ENCODE measurements at regions not wholly inside any gene's neighbourhood (a gene's known extent, or its start where the extent isn't known, plus 50 kb on each side); places are given as distances from the start of the nearest gene placed in this dataset.
A peak's percentile ranks its signal among the peaks of the same experiment; 100 is the strongest.

GRCh38 chr4:115723621-115724020 is 610.2 kb upstream of the NDST4 start:
- no peak overlapping the region for H3K4me3 ChIP-seq (ENCODE audit: low read depth, low read length)
- no peak for DNase-seq (ENCODE audit: low read depth in 4 of 6, low spot score in 6 of 6)
- no peaks in the 10 kb centered on the region for H3K27me3 ChIP-seq (ENCODE audit: control insufficient read depth, insufficient read depth, low read length)
- H3K27ac ChIP-seq (ENCODE audit: low read depth, low read length): no peak overlapping the region
- H3K9me3 ChIP-seq (ENCODE audit: control insufficient read depth, insufficient read depth, low read length): no peaks in the 10 kb centered on the region
- no peaks in the 10 kb centered on the region for H3K4me1 ChIP-seq (ENCODE audit: control insufficient read depth, insufficient read depth, low read length)
- no peaks in the 10 kb centered on the region for H3K36me3 ChIP-seq (ENCODE audit: control insufficient read depth, insufficient read depth, low read length)
- WGBS (ENCODE audit: insufficient coverage): no CpG with 5 or more reads among the region's 3 CpGs

DNA sequence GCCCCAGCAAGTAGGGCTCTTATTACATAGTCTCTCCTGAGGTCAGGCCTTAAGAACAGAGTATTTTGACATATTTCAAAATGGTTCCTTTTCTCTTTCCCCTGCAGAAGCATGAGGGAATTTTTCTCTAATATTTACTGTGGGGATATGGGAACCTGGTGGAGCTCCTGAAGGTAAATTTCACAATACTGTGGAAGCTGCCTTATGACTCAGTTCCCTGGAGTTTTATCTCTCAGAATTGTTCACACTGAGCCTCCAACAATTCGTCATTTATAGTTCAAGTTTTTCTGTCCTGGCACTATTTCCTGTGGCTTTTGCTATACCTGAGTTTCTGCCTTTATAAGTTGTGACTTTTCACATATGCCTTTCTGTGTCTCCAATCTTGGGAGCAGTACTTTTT is 607.2 kb upstream of the NDST4 start:
- no peaks in the 10 kb centered on the region for H3K27me3 ChIP-seq (ENCODE audit: control insufficient read depth, insufficient read depth, low read length)

GRCh38 chr4:115711575-115711974 is 598.2 kb upstream of the NDST4 start:
- DNase-seq (ENCODE audit: low read depth in 4 of 6, low spot score in 6 of 6): no peak
- Histone ChIP-seq H3K27me3 (ENCODE audit: control insufficient read depth, insufficient read depth, low read length) (no peaks in the 10 kb centered on the region), H3K4me1 (ENCODE audit: control insufficient read depth, insufficient read depth, low read length) (no peaks in the 10 kb centered on the region), H3K9me3 (ENCODE audit: control insufficient read depth, insufficient read depth, low read length) (no peaks in the 10 kb centered on the region), H3K27ac (ENCODE audit: low read depth, low read length) (no peak overlapping the region), H3K4me3 (ENCODE audit: low read depth, low read length) (no peak overlapping the region), H3K36me3 (ENCODE audit: control insufficient read depth, insufficient read depth, low read length) (no peaks in the 10 kb centered on the region)
- 88% methylated on average over 1 of the region's 2 CpGs for WGBS (ENCODE audit: insufficient coverage)

More for the DNA sequence above, 607.2 kb upstream of the NDST4 start:
- Histone ChIP-seq H3K4me1 (ENCODE audit: control insufficient read depth, insufficient read depth, low read length) (no peaks in the 10 kb centered on the region), H3K36me3 (ENCODE audit: control insufficient read depth, insufficient read depth, low read length) (no peaks in the 10 kb centered on the region), H3K4me3 (ENCODE audit: low read depth, low read length) (no peak overlapping the region), H3K9me3 (ENCODE audit: control insufficient read depth, insufficient read depth, low read length) (no peaks in the 10 kb centered on the region), H3K27ac (ENCODE audit: low read depth, low read length) (no peak overlapping the region)
- no CpG with 5 or more reads among the region's 1 CpG for WGBS (ENCODE audit: insufficient coverage)
- no peak for DNase-seq (ENCODE audit: low read depth in 4 of 6, low spot score in 6 of 6)

- Histone ChIP-seq H3K4me3 (ENCODE audit: low read depth, low read length) (no peak overlapping the region), H3K27me3 (ENCODE audit: control insufficient read depth, insufficient read depth, low read length) (no peaks in the 10 kb centered on the region), H3K4me1 (ENCODE audit: control insufficient read depth, insufficient read depth, low read length) (no peaks in the 10 kb centered on the region), H3K27ac (ENCODE audit: low read depth, low read length) (no peak overlapping the region), H3K9me3 (ENCODE audit: control insufficient read depth, insufficient read depth, low read length) (no peaks in the 10 kb centered on the region), H3K36me3 (ENCODE audit: control insufficient read depth, insufficient read depth, low read length) (no peaks in the 10 kb centered on the region)
- no peak for DNase-seq (ENCODE audit: low read depth in 4 of 6, low spot score in 6 of 6)
Measured at GRCh38 chr4:115688961-115689360, 575.5 kb upstream of the NDST4 start.

GRCh38 chr4:115687052-115687755 is 573.8 kb upstream of the NDST4 start:
- no peak overlapping the region for H3K27ac ChIP-seq (ENCODE audit: low read depth, low read length)
- no peaks in the 10 kb centered on the region for H3K27me3 ChIP-seq (ENCODE audit: control insufficient read depth, insufficient read depth, low read length)
- DNase-seq (ENCODE audit: low read depth in 4 of 6, low spot score in 6 of 6): no peak
- H3K4me3 ChIP-seq (ENCODE audit: low read depth, low read length): no peak overlapping the region
- no peaks in the 10 kb centered on the region for H3K9me3 ChIP-seq (ENCODE audit: control insufficient read depth, insufficient read depth, low read length)
- WGBS (ENCODE audit: insufficient coverage): no CpG with 5 or more reads among the region's 1 CpG
- no peaks in the 10 kb centered on the region for H3K36me3 ChIP-seq (ENCODE audit: control insufficient read depth, insufficient read depth, low read length)
- H3K4me1 ChIP-seq (ENCODE audit: control insufficient read depth, insufficient read depth, low read length): no peaks in the 10 kb centered on the region

DNA sequence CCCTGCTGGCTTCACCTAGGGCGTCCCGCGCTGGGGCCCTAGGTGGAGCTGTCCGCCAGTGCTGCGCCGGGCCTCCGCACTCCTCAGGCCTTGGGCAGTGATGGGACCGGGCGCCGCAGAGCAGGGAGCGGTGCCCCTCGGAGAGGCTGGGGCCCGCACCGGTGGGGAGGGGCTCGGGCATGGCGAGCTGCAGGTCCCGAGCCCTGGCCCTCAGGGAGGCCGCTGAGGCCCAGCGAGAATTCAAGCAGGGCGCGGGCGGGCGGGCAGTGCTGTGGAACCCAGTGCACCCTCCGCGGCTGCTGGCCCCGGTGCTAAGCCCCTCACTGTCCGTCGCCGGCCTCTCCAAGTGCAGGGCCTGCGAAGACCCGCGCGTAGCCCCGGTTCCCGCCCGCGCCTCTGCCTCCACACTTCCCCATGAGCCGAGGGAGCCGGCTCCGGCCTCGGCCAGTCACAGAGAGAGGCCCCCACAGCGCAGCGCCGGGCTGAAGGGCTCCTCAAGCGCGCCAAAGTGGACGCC is 565.1 kb upstream of the NDST4 start:
- no peak overlapping the region for H3K27ac ChIP-seq (ENCODE audit: low read depth, low read length)
- DNase-seq (ENCODE audit: low read depth in 4 of 6, low spot score in 6 of 6): no peak
- no peaks in the 10 kb centered on the region for H3K9me3 ChIP-seq (ENCODE audit: control insufficient read depth, insufficient read depth, low read length)
- H3K4me3 ChIP-seq (ENCODE audit: low read depth, low read length): no peak overlapping the region
- no peaks in the 10 kb centered on the region for H3K27me3 ChIP-seq (ENCODE audit: control insufficient read depth, insufficient read depth, low read length)
- no peaks in the 10 kb centered on the region for H3K4me1 ChIP-seq (ENCODE audit: control insufficient read depth, insufficient read depth, low read length)
- no peaks in the 10 kb centered on the region for H3K36me3 ChIP-seq (ENCODE audit: control insufficient read depth, insufficient read depth, low read length)
- 95% methylated on average over 32 of the region's 47 CpGs for WGBS (ENCODE audit: insufficient coverage)

DNA sequence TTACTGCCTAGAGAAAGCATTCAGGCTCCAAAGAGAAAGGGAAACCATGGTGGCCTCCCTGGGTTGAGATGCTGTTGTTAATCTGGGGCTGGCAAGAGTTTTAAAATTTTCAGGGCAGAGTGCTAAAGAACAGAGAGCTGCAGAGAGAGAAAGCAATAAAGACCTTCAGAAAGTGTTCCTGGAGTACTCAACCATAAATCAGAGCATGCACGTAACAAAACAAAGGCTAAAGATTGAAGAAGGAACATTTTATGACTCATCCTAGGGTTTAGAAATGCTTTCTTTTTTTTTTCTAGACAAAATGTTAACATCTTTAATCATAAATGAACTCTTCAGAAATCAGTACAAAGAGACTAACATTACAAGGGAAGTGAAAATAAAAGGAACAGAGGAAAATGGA is 562.3 kb upstream of the NDST4 start:
- no CpG with 5 or more reads among the region's 1 CpG for WGBS (ENCODE audit: insufficient coverage)
- Histone ChIP-seq H3K36me3 (ENCODE audit: control insufficient read depth, insufficient read depth, low read length) (no peaks in the 10 kb centered on the region), H3K9me3 (ENCODE audit: control insufficient read depth, insufficient read depth, low read length) (no peaks in the 10 kb centered on the region), H3K4me3 (ENCODE audit: low read depth, low read length) (no peak overlapping the region), H3K4me1 (ENCODE audit: control insufficient read depth, insufficient read depth, low read length) (no peaks in the 10 kb centered on the region), H3K27ac (ENCODE audit: low read depth, low read length) (no peak overlapping the region), H3K27me3 (ENCODE audit: control insufficient read depth, insufficient read depth, low read length) (no peaks in the 10 kb centered on the region)
- peak in 1 of 6 donors; percentile 20 for DNase-seq (ENCODE audit: low read depth in 4 of 6, low spot score in 6 of 6)

DNA sequence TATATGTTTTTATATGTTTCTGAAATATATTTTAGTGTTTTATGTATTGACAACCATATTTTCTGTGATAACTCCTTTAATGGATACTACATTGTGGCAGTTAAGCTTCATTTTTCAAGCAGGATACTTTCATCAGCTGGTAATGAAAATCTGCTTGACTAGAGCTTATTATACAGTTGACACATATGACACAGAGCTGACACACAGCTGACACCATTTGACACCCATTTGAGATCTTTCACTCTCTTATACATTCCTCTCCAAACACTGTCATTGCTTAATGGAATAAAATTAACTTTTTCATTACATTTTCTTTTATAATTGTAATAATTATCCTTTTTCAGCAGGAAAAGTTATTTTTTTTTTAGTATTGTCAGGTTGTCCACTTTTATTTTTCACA is 561.1 kb upstream of the NDST4 start:
- Histone ChIP-seq H3K27me3 (ENCODE audit: control insufficient read depth, insufficient read depth, low read length) (no peaks in the 10 kb centered on the region), H3K36me3 (ENCODE audit: control insufficient read depth, insufficient read depth, low read length) (no peaks in the 10 kb centered on the region), H3K4me3 (ENCODE audit: low read depth, low read length) (no peak overlapping the region), H3K4me1 (ENCODE audit: control insufficient read depth, insufficient read depth, low read length) (no peaks in the 10 kb centered on the region), H3K27ac (ENCODE audit: low read depth, low read length) (no peak overlapping the region), H3K9me3 (ENCODE audit: control insufficient read depth, insufficient read depth, low read length) (no peaks in the 10 kb centered on the region)
- DNase-seq (ENCODE audit: low read depth in 4 of 6, low spot score in 6 of 6): peak in 1 of 6 donors; percentile 4

DNA sequence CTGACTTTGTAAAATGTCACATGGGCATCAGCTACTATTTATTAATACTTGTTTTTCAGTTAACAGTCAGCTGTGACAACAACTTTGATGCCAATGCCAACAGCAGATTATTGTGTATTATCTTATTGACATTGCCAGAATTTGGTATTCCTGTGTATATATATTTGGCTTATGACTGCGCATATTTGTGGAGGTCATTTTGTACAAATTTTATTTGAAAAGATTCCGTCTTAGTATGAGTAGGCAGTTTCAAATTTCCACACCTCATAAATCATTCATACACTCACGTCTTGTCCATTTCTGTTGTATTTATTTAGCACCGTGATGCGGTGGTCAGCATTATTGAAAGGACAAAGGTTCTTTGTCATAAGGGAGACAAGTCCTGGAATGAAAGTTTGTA is 558.2 kb upstream of the NDST4 start:
- no peaks in the 10 kb centered on the region for H3K4me1 ChIP-seq (ENCODE audit: control insufficient read depth, insufficient read depth, low read length)
- no peak overlapping the region for H3K4me3 ChIP-seq (ENCODE audit: low read depth, low read length)
- H3K36me3 ChIP-seq (ENCODE audit: control insufficient read depth, insufficient read depth, low read length): no peaks in the 10 kb centered on the region
- H3K9me3 ChIP-seq (ENCODE audit: control insufficient read depth, insufficient read depth, low read length): no peaks in the 10 kb centered on the region
- H3K27me3 ChIP-seq (ENCODE audit: control insufficient read depth, insufficient read depth, low read length): no peaks in the 10 kb centered on the region
- DNase-seq (ENCODE audit: low read depth in 4 of 6, low spot score in 6 of 6): no peak
- no CpG with 5 or more reads among the region's 5 CpGs for WGBS (ENCODE audit: insufficient coverage)
- no peak overlapping the region for H3K27ac ChIP-seq (ENCODE audit: low read depth, low read length)

DNA sequence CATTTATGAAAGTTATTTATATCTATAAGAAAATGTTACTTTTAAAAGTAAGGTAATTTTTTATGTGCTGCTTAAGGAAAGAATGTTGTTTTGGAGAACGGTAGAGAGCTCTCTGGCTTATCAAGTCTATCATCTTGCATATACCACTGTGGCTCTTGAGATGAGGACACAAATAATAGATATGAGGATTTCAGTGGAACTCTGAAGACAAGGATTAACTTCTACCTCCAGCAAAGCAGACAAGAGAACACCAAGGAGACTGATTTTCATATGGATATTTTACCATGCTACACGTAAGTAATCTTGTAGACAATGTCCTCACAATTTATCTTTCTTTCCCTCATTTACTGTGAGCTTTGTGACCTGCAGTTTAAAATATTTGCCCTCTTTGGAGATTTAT is 557.5 kb upstream of the NDST4 start:
- Histone ChIP-seq H3K4me3 (ENCODE audit: low read depth, low read length) (no peak overlapping the region), H3K27me3 (ENCODE audit: control insufficient read depth, insufficient read depth, low read length) (no peaks in the 10 kb centered on the region), H3K9me3 (ENCODE audit: control insufficient read depth, insufficient read depth, low read length) (no peaks in the 10 kb centered on the region), H3K4me1 (ENCODE audit: control insufficient read depth, insufficient read depth, low read length) (no peaks in the 10 kb centered on the region), H3K36me3 (ENCODE audit: control insufficient read depth, insufficient read depth, low read length) (no peaks in the 10 kb centered on the region), H3K27ac (ENCODE audit: low read depth, low read length) (no peak overlapping the region)
- DNase-seq (ENCODE audit: low read depth in 4 of 6, low spot score in 6 of 6): no peak
- WGBS (ENCODE audit: insufficient coverage): no CpG with 5 or more reads among the region's 2 CpGs

Data from spinal cord (tissue), 9 donors.